HCT116 (cell line): ENCODE measurements at regions not wholly inside any gene's neighbourhood (a gene's known extent, or its start where the extent isn't known, plus 50 kb on each side); places are given as distances from the start of the nearest gene placed in this dataset.

ENCODE experiments used
- ATAC-seq: fragments of 200-7000 bp; cut with Tn5 transposase; 2 replicates; pipeline ENCODE4 v1.9.1; 2020; ENCODE audit warnings: mild to moderate bottlenecking, moderate library complexity
- BruUV-seq: library from RNA; stranded (reverse); fragments of 400-500 nt; replicated peaks from 2 replicates; lab custom pipeline; 2021; lab: Mats Ljungman, UMichigan
- CTCF ChIA-PET: fragments of 300-600 bp; sonication (Branson Sonifier 250); formaldehyde crosslinking; loops from one replicate; lab custom pipeline; 2021; ENCODE audit warnings: antibody characterized with exemption; lab: Charles Lee
- POLR2A ChIA-PET: fragments of 300-600, 350-600 bp; sonication (Branson Sonifier 250); formaldehyde crosslinking; loops from one replicate; lab custom pipeline; 2021; ENCODE audit warnings: antibody characterized with exemption; lab: Charles Lee
- RAD21 ChIA-PET, 2 experiments: fragments of 300-600 bp; sonication (Branson Sonifier 250); formaldehyde crosslinking; loops; one replicate each; lab custom pipeline; 2023; ENCODE audit warnings: low total read pairs in 2 of 2; ENCODE audit not compliant: uncharacterized antibody in 2 of 2, unreplicated experiment in 2 of 2, low non-redundant PET in 1 of 2; lab: Charles Lee
- DNase-seq: peaks from one replicate; pipeline ENCODE4 v3.0.0-alpha.2; 2010; ENCODE audit warnings: low read depth, low spot score
- H2AFZ ChIP-seq: fragments of 200-600 bp; shearing (Covaris generic), sonication (generic); 2 replicates; pipeline ENCODE4 v1.6.1; 2017; ENCODE audit warnings: low read depth, mixed run types, mixed read lengths, antibody characterized with exemption, low read length; ENCODE audit not compliant: poor library complexity, severe bottlenecking
- H3K27ac ChIP-seq: 2 replicates; pipeline ENCODE4 v1.5.1; 2012; ENCODE audit warnings: low read depth, low read length
- H3K27me3 ChIP-seq: fragments of 200-600 bp; sonication (generic); 2 replicates; pipeline ENCODE4 v1.6.1; 2016; ENCODE audit warnings: mixed run types, low read length, mixed read lengths; ENCODE audit not compliant: insufficient read depth
- H3K36me3 ChIP-seq, 2 experiments: fragments of 200-500 bp in 1 of 2; fragments of 200-600 bp in 1 of 2; sonication (Bioruptor generic) in 1 of 2; sonication (generic) in 1 of 2; 2 replicates each; pipeline versions ENCODE4 v1.5.1 to v1.6.1; 2014 to 2016; ENCODE audit warnings: low read length in 2 of 2, inconsistent platforms in 1 of 2, mixed read lengths in 1 of 2, mixed run types in 1 of 2; ENCODE audit not compliant: insufficient read depth in 2 of 2, control insufficient read depth in 1 of 2
- H3K4me1 ChIP-seq, 2 experiments: fragments of 200-600 bp in 1 of 2; sonication (generic) in 1 of 2; 2 replicates each; pipeline versions ENCODE4 v1.5.1 to v1.6.1; 2012 to 2017; ENCODE audit warnings: low read length in 2 of 2, inconsistent platforms in 1 of 2, mild to moderate bottlenecking in 1 of 2, mixed read lengths in 1 of 2, mixed run types in 1 of 2, moderate library complexity in 1 of 2; ENCODE audit not compliant: insufficient read depth in 2 of 2, control insufficient read depth in 1 of 2
- H3K4me2 ChIP-seq: fragments of 200-600 bp; sonication (generic); 2 replicates; pipeline ENCODE4 v1.6.1; 2017; ENCODE audit warnings: mixed run types, low read length, mixed read lengths
- H3K4me3 ChIP-seq, 2 experiments: fragments of 200-600 bp in 1 of 2; sonication (generic) in 1 of 2; replicated peaks in 1 of 2; 2 replicates each; pipeline ENCODE4 v1.5.1; 2011 to 2016; ENCODE audit warnings: low read length in 2 of 2, control low read depth in 1 of 2, low read depth in 1 of 2, mild to moderate bottlenecking in 1 of 2, mixed read lengths in 1 of 2, mixed run types in 1 of 2
- H3K79me2 ChIP-seq: fragments of 200-600 bp; sonication (generic); 2 replicates; pipeline ENCODE4 v1.6.1; 2017; ENCODE audit warnings: mild to moderate bottlenecking, mixed run types, low read length, moderate library complexity, mixed read lengths; ENCODE audit not compliant: insufficient read depth
- H3K9ac ChIP-seq: fragments of 200-600 bp; sonication (generic); 2 replicates; pipeline ENCODE4 v1.6.1; 2016; ENCODE audit warnings: low read length, mixed read lengths
- H3K9me2 ChIP-seq: fragments of 200-600 bp; sonication (generic), shearing (Covaris generic); 2 replicates; pipeline ENCODE4 v1.6.1; 2017; ENCODE audit warnings: mixed run types, mild to moderate bottlenecking, moderate library complexity; ENCODE audit not compliant: insufficient read depth
- H3K9me3 ChIP-seq, 2 experiments: fragments of 200-500 bp in 1 of 2; fragments of 200-600 bp in 1 of 2; sonication (Bioruptor generic) in 1 of 2; sonication (generic) in 1 of 2; 2 replicates each; pipeline ENCODE4 v1.6.1; 2014 to 2017; ENCODE audit warnings: low read length in 2 of 2, mixed read lengths in 2 of 2, inconsistent platforms in 1 of 2, low read depth in 1 of 2, mild to moderate bottlenecking in 1 of 2, mixed run types in 1 of 2, moderate library complexity in 1 of 2; ENCODE audit not compliant: control insufficient read depth in 1 of 2, insufficient read depth in 1 of 2
- H4K20me1 ChIP-seq: fragments of 200-600 bp; sonication (generic), shearing (Covaris generic); 2 replicates; pipeline ENCODE4 v1.6.1; 2017; ENCODE audit warnings: mixed run types, mild to moderate bottlenecking, moderate library complexity; ENCODE audit not compliant: insufficient read depth
- EZH2 ChIP-seq: fragments of 200-600 bp; sonication (generic); IDR thresholded peaks from 2 replicates; pipeline ENCODE4 v1.6.1; 2017; ENCODE audit warnings: antibody characterized with exemption, mixed run types
- POLR2A ChIP-seq: IDR thresholded peaks from 2 replicates; pipeline ENCODE4 v1.7.0; 2011; ENCODE audit warnings: borderline replicate concordance; ENCODE audit not compliant: insufficient read depth, insufficient read length; ENCODE audit errors: extremely low read depth
- ZFX ChIP-seq: fragments of 450-650 bp; IDR thresholded peaks from 2 replicates; pipeline ENCODE4 v1.6.1; 2017
- ZNF274 ChIP-seq: fragments of 200-500 bp; sonication (Bioruptor generic); IDR thresholded peaks from 2 replicates; pipeline ENCODE4 v1.6.1; 2014; ENCODE audit warnings: mild to moderate bottlenecking, low read depth, low read length, inconsistent platforms
- intact Hi-C: fragments of 100-400 bp; cut with micrococcal nuclease; formaldehyde crosslinking; loops from 2 replicates; pipeline ENCODE4 v1.10.0; 2022
- TF ChIP-seq, protein P1 (sequence below): IDR thresholded peaks from 2 replicates; pipeline ENCODE4 v1.6.1; 2012
- TF ChIP-seq, protein P2 (sequence below), 3 experiments: fragments of 200-600 bp in 1 of 3; sonication (generic) in 1 of 3; IDR thresholded peaks in 2 of 3; conservative IDR thresholded peaks in 1 of 3; 2 replicates each; pipeline ENCODE4 v1.5.1; 2012 to 2017; ENCODE audit warnings: low read depth in 2 of 3, low read length in 2 of 3, antibody characterized with exemption in 1 of 3, borderline replicate concordance in 1 of 3, control low read depth in 1 of 3, mild to moderate bottlenecking in 1 of 3, mixed read lengths in 1 of 3, mixed run types in 1 of 3, moderate library complexity in 1 of 3; ENCODE audit not compliant: insufficient read depth in 1 of 3
- TF ChIP-seq, protein P3 (sequence below): IDR thresholded peaks from 2 replicates; pipeline ENCODE4 v1.6.1; 2011; ENCODE audit warnings: mild to moderate bottlenecking, low read length, moderate library complexity; ENCODE audit not compliant: insufficient replicate concordance; ENCODE audit errors: extremely low read depth
- TF ChIP-seq, protein P4 (sequence below): IDR thresholded peaks from 2 replicates; pipeline ENCODE4 v1.6.1; 2012

DNA sequence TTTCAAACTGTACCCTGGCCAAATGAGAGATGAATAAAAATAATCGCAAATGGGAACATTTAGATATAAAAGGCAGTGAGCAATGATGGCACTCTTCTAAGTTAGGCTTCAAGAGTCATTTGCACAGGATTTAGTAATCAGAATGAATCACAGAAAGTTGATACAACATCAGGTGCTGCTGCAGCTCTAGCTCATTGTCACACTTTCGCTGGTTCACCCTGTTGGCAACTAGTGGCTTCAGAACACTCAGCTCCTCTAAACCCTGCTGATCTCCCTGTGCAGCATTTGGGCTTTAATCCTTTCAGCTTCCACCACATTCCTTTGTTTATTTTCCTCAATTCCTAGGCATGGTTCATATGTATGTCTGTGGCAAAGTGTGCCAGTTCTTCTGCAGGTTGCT, 2071.2 kb upstream of the CDH6 start:
- CTCF ChIA-PET, result no interaction called here
- no TSS peak for BruUV-seq
- Histone ChIP-seq H3K79me2 (no peaks in the 10 kb centered on the region), H3K9me3 (peaks cover 7 to 17% of the 10 kb centered on the region in 2 experiments; a peak in 2 of 4 replicates), H3K9me2 (no peaks in the 10 kb centered on the region), H3K4me2 (no peak overlapping the region), H3K36me3 (no peaks in the 10 kb centered on the region), H3K4me1 (no peaks in the 10 kb centered on the region), H3K9ac (no peak overlapping the region), H3K27me3 (no peaks in the 10 kb centered on the region), H4K20me1 (no peaks in the 10 kb centered on the region), H3K27ac (no peak overlapping the region), H3K4me3 (no peak overlapping the region), H2AFZ (no peak overlapping the region)
- intact Hi-C loops, result no loop called here
- TF ChIP-seq, protein P1, sequence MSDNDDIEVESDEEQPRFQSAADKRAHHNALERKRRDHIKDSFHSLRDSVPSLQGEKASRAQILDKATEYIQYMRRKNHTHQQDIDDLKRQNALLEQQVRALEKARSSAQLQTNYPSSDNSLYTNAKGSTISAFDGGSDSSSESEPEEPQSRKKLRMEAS, result no peak
- TF ChIP-seq, protein P2, sequence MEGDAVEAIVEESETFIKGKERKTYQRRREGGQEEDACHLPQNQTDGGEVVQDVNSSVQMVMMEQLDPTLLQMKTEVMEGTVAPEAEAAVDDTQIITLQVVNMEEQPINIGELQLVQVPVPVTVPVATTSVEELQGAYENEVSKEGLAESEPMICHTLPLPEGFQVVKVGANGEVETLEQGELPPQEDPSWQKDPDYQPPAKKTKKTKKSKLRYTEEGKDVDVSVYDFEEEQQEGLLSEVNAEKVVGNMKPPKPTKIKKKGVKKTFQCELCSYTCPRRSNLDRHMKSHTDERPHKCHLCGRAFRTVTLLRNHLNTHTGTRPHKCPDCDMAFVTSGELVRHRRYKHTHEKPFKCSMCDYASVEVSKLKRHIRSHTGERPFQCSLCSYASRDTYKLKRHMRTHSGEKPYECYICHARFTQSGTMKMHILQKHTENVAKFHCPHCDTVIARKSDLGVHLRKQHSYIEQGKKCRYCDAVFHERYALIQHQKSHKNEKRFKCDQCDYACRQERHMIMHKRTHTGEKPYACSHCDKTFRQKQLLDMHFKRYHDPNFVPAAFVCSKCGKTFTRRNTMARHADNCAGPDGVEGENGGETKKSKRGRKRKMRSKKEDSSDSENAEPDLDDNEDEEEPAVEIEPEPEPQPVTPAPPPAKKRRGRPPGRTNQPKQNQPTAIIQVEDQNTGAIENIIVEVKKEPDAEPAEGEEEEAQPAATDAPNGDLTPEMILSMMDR (IDR thresholded peaks at IDR 0.05 in 2 of 3, conservative IDR thresholded peaks at IDR 0.05 in 1 of 3; ENCODE audit: borderline replicate concordance in 1 of 3, insufficient read depth in 1 of 3, low read depth in 2 of 3, low read length in 2 of 3), result no peak
- TF ChIP-seq EZH2 (no peak), ZNF274 (no peak), ZFX (no peak), POLR2A (no peak)
- TF ChIP-seq, protein P3, sequence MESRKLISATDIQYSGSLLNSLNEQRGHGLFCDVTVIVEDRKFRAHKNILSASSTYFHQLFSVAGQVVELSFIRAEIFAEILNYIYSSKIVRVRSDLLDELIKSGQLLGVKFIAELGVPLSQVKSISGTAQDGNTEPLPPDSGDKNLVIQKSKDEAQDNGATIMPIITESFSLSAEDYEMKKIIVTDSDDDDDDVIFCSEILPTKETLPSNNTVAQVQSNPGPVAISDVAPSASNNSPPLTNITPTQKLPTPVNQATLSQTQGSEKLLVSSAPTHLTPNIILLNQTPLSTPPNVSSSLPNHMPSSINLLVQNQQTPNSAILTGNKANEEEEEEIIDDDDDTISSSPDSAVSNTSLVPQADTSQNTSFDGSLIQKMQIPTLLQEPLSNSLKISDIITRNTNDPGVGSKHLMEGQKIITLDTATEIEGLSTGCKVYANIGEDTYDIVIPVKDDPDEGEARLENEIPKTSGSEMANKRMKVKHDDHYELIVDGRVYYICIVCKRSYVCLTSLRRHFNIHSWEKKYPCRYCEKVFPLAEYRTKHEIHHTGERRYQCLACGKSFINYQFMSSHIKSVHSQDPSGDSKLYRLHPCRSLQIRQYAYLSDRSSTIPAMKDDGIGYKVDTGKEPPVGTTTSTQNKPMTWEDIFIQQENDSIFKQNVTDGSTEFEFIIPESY, result no peak
- TF ChIP-seq, protein P4, sequence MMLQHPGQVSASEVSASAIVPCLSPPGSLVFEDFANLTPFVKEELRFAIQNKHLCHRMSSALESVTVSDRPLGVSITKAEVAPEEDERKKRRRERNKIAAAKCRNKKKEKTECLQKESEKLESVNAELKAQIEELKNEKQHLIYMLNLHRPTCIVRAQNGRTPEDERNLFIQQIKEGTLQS, result no peak
- POLR2A ChIA-PET, result no interaction called here
- ATAC-seq (no peak), DNase-seq (no peak)
- RAD21 ChIA-PET, result no interaction called here
